ENCODE measurements at regions not wholly inside any gene's neighbourhood (a gene's known extent, or its start where the extent isn't known, plus 50 kb on each side); places are given as distances from the start of the nearest gene placed in this dataset.

- no peak for DNase-seq
Observed at GRCh38 chr4:65976287-65976686, 306.0 kb upstream of the EPHA5 start.

GRCh38 chr4:65973186-65973585, 302.9 kb upstream of the EPHA5 start:
- no peak for DNase-seq

DNA sequence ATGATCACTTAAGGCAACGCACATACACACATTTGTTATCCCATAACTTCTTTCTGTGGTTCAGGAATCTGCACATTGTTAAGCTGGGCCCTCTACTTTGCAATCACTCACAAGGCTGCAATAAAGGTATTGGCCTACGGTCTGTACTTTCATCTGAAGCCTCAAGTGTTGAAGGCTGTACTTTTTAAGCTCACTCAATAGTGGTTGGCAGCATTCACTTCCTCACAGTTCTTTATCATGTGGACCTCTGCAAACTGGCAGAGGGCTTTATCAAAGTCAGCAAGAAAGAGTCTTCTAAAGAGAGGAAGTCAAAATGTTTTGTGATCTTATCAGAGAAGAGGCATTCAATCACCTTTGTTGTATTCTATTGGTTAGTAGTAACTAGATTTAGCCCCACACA, 301.4 kb upstream of the EPHA5 start:
- DNase-seq: no peak

DNA sequence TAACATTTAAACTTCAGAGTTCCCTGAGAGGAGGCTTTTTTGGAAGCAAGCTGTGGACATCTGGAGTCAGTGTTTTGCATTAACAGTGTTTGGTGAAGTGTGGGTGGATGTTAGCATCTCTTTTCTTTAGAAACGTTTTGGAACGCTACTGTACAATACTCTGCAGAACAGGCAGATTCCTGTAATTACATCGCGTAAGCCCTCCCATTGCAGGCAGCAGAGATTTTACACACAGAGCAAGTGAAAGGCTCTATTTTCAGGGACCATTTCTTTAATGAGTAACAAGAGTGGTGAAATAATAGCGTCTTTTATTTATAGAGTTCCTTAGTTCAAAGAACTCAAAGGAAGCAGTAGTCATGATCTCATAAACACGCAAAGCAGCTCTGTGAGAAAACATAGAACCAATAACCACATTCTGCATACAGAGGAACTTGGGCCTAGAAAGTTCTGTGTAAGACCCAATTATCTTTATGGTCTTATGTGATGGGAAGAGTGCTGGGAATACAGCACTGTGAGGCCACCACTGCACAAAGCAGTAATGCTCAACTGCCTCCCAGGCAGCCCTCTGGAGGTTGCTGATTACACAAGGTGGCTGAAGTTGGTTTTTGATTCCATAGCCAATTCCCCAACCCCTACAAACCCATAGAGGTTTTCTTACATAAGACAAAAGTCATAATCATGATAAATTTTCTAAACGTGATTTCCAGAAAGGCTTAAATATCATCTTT, 298.7 kb upstream of the EPHA5 start:
- DNase-seq: no peak

GRCh38 chr4:65960751-65961150, 290.5 kb upstream of the EPHA5 start:
- no peak for DNase-seq

DNA sequence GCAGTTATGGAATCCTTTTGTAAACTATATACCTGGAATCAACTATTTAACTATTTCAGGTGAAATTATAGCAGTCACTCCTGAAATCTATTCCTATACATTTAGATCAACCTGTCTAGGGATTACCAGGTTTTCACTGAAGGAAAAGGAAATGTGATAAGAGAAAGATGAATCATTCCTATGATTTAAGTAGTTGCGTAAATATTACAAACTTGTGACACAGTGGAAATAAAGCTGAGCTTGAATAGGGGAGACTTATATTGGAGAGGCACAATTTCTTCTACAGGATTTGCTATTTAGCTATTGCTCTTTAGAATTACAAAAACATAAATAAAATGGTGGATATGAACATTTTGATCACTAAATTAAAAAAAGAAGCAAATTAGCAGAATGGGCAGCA, 284.1 kb upstream of the EPHA5 start:
- DNase-seq: no peak

GRCh38 chr4:65951177-65951576, 280.9 kb upstream of the EPHA5 start:
- no peak for DNase-seq

- no peak for DNase-seq
Observed at GRCh38 chr4:65943076-65943475, 272.8 kb upstream of the EPHA5 start.

DNA sequence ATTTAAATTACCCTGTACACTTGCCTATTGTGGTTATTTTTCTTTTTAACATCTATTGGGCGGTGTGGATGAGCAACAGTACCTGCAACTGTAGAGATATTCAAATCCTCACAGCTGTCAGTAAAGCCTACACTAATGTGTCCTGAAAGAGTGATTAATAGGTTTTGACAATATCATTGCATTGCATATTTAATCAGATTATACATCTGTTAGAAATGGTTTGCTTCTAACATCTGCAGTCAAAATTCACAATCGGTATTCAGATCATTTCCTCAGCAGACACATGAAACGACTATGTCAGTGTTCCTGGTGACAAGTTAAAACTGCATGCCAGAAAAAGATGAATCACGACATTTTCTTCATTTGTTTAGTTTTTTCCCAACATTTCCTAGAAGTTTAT, 254.6 kb upstream of the EPHA5 start:
- no peak for DNase-seq

DNA sequence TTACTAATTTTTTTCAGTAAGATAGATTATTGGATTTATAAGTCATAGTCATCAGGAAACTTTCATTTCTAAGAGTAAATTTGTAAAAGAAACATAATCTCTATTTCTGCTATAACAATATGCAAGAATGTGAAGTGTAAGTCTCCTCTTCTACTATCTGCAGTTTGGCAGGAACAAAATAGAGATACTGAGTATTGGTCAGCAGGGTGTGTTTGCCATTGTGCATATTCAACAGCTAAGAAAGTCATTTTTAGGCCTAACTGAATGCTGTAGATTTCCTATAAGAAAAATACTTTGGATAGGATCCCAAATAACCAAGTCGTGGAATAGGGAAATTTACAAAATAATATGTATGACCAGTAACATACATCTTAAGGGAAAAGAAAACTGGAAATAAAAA, 253.3 kb upstream of the EPHA5 start:
- no peak for DNase-seq

DNA sequence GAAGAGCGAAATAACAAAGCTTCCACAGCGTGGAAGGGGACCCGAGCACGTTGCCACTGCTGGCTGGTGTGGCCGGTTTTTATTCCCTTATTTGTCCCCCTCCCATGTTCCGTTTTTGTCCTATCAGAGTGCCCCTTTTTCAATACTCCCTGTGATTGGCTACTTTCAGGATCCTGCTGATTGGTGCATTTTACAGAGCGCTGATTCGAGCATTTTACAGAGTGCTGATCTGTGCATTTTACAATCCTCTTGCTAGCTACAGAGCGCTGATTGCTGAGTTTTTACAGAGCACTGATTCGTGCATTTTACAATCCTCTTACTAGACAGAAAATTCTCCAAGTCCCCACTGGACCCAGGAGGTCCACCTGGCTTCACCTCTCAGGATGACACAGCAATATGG, 250.9 kb upstream of the EPHA5 start:
- no peak for DNase-seq

DNA sequence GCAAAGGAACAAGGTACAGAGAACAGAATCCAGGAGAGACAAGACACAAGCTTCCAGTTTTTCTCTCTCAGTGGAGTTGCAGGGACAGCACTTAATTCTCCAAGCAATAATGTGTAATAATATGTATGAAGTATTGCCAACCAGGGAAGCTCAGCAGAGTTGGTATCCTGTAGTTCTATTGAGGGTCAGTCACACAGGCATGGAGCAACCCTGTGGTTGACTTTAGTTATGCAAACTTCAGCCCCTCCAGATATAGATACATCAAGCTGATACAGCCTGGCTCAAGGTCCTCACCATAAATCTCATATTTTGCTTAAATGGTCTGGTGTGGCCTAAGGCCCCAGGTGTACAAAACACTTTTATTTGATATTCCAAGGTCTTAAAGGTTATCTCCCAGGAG, 248.6 kb upstream of the EPHA5 start:
- no peak for DNase-seq

- no peak for DNase-seq
Observed at GRCh38 chr4:65918212-65918611, 247.9 kb upstream of the EPHA5 start.

GRCh38 chr4:65917486-65917885, 247.2 kb upstream of the EPHA5 start:
- no peak for DNase-seq

GRCh38 chr4:65911720-65912119, 241.4 kb upstream of the EPHA5 start:
- DNase-seq: no peak

GRCh38 chr4:65893957-65894755, 223.9 kb upstream of the EPHA5 start:
- DNase-seq: no peak

GRCh38 chr4:65893271-65893670, 223.0 kb upstream of the EPHA5 start:
- DNase-seq: no peak

DNA sequence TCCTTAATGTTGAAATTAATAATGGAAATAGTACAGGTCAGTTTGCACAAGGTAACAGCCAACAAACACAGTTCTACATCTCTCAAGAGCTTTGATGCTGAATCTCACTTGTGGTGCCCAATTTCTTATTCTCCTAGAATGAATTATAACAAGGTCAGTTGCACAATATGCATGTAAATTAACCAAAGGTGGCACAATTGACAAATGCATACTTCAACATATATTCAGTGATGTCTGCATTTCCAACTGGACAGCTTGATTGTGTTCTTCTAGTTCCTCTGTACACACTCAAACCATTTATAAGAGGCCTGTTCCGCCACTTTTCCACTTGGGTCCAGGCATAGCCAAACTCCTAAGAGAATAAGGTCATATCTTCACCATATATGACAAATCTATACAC, 210.3 kb upstream of the EPHA5 start:
- peak; percentile 16 for DNase-seq

DNA sequence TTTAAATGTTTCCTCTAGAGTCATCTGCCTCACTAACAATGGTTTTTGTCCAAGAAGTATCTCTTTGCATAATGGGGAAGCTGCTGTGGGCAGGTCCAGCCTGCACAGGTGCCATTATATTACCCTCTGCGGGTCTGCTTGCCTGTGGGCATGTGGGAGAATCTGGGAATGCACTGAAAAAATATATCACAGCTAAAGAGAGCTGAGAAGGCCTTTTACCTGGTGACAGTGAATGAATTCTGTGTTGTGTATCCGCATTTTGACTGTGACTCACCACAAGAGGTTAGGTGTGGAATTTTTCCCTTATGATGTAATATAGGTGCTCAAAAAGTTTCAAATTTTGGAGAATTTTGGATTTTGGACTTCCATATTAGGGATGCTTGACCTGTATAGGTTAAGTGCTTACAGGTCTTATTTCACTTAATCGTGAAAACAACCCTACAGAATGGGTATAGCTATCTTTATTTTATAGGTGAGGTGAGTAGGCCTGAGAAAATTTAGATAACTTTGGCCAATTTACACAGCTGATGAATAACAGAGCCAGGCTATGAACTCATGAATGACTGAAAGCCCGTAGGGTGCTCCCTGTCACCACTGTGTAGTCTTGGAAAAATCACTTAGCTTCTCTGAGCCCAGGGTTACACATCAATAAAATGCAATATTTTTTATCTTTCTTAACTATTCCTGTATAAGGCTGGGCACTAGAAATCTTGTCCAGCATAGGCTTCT, 198.0 kb upstream of the EPHA5 start:
- DNase-seq: no peak

DNA sequence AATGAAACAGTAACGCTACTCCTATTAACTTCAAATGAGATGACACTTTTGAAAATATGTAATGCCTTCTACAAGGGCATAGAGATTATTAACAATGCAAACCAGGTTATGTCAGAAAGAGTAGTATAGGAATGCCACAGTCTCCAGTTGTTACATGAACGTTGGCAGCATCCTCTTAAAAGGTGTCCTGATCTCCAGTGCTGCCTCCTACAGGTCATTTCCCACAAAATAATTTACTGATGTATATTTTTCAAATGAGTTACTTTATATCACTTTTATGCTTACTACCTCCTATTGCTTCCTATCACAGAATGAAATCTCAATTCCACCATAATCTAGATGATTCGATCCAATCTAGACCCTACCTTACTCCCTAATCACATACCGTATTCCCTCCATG, 195.2 kb upstream of the EPHA5 start:
- DNase-seq: peak; percentile 38

DNA sequence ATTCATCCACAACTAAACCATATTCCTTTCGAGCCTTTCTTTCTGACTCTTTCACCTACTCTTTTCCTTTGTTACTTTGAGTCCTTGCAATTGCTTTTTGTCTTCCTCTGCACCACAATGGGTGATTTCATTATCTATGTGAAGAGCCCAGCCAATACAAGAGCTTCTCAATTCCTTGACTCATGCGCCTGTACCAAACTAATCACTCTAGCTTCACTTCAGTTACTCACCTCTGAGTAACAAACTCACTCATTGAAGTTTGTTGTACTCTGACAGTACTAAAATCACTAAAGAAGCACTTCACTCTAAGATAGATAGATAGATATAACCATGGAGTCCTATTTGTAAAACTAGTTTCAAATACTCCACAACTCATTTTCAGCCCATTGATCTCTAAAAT, 191.7 kb upstream of the EPHA5 start:
- DNase-seq: no peak

DNA sequence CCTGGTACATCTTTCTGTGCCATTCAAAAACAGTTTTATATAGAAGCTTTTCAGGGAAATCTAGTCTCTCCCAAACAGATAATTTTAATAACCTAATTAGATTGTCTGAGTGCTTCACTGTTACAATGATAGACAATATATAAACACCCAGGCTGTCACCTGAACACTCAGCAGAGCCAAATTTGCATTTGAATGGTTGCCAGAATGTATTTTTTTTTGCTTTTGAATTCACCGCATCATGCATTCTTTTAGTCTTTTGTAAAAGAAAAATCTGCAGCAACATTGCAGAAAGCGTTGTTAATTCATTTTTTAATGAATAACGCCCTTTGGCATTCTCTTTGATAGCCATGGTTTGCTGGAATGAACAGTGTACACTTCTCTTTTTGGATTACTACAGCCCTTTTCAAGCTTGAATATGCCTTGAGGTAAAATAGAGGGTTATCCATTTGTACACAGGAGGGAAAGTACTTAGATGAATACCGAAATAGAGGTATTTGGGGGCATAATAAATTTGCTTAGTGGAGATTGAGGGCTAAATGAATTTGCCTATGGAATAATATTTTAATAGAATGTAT, 175.0 kb upstream of the EPHA5 start:
- DNase-seq: no peak

DNA sequence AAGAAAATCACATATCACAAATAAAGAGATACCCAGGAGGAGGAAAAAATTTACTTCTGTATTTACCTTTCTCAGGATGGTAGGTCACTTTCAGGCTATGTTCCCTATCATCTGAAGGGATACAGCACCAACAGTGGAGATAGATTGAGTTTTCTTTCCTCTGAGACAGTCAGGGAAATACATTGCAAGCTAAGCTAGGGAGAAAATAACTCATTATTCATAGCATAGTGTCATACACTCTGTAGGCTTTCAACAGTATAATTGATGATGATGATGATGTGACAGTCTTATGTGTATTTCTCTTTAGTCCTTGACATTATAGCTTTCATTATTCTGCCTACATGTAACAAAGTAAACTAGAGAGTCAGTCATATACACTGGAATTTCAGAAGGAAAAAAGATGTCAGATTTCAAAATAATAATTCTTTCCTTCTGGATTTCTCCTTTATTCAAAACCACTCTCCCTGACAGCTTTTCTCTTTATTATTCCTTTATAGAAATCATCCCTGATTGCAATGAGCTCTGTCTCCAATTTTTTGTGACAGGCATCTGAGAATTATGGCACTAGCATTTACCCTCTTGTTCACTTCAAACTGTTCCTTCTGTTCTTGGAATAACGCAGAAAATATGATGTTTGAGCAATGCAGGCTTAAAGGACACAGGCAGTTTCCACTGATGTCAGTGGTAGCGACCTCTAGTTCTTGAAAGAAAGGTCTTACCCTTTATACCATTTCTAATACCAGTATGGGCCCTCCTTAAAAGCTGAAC, 169.1 kb upstream of the EPHA5 start:
- no peak for DNase-seq

All from hematopoietic multipotent progenitor cell treated with erythropoietin and hydrocortisone succinate and interleukin-3 and kit ligand, for 4 days (in vitro differentiated cells).